SK-N-SH (cell line): ENCODE measurements at regions not wholly inside any gene's neighbourhood (a gene's known extent, or its start where the extent isn't known, plus 50 kb on each side); places are given as distances from the start of the nearest gene placed in this dataset.
A peak's percentile ranks its signal among the peaks of the same experiment; 100 is the strongest.

Experiments
- CTCF ChIA-PET: fragments of 300-600, 350-600 bp; formaldehyde crosslinking; extraction: SDS; loops from one replicate; lab custom pipeline; 2021; lab: Yijun Ruan, JAX
- POLR2A ChIA-PET: fragments of 350-600 bp; sonication (Branson Sonifier 250); formaldehyde crosslinking; extraction: SDS; loops from one replicate; lab custom pipeline; 2020; ENCODE audit warnings: antibody characterized with exemption, inconsistent platforms; lab: Yijun Ruan, JAX
- DNase-seq: peaks from one replicate; pipeline ENCODE4 v3.0.0; 2012
- H2AFZ ChIP-seq: fragments of 200-600 bp; sonication (generic); 2 replicates; pipeline ENCODE4 v1.8.1; 2016; ENCODE audit warnings: antibody characterized with exemption, mild to moderate bottlenecking, low read depth
- H3F3A ChIP-seq: fragments of 200-600 bp; sonication (generic); replicated peaks from 2 replicates; pipeline ENCODE3; 2016; ENCODE audit warnings: antibody characterized with exemption, mild to moderate bottlenecking; ENCODE audit not compliant: insufficient read depth
- H3K27ac ChIP-seq, 2 experiments: fragments of 200-500 bp in 1 of 2; fragments of 200-600 bp in 1 of 2; sonication (Bioruptor generic) in 1 of 2; sonication (generic), shearing (Covaris generic) in 1 of 2; 2 replicates each; pipeline versions ENCODE4 v1.5.1 to v1.6.1; 2014 to 2016; ENCODE audit warnings: low read depth in 2 of 2, inconsistent platforms in 1 of 2, low read length in 1 of 2, mild to moderate bottlenecking in 1 of 2, mixed read lengths in 1 of 2
- H3K27me3 ChIP-seq: fragments of 200-600 bp; sonication (generic), shearing (Covaris generic); 2 replicates; pipeline ENCODE4 v1.6.1; 2016; ENCODE audit warnings: mixed run types; ENCODE audit not compliant: insufficient read depth
- H3K36me3 ChIP-seq, 2 experiments: fragments of 200-500 bp in 1 of 2; fragments of 200-600 bp in 1 of 2; sonication (Bioruptor generic) in 1 of 2; sonication (generic) in 1 of 2; replicated peaks in 1 of 2; 2 replicates each; pipeline versions ENCODE3 to v1.5.1; 2014 to 2016; ENCODE audit warnings: low read length in 1 of 2, mild to moderate bottlenecking in 1 of 2; ENCODE audit not compliant: insufficient read depth in 2 of 2, control insufficient read depth in 1 of 2
- H3K4me1 ChIP-seq, 2 experiments: fragments of 200-500 bp in 1 of 2; fragments of 200-600 bp in 1 of 2; sonication (Bioruptor generic) in 1 of 2; sonication (generic), shearing (Covaris generic) in 1 of 2; 2 replicates each; pipeline versions ENCODE4 v1.5.1 to v1.6.1; 2014 to 2016; ENCODE audit warnings: low read depth in 1 of 2, low read length in 1 of 2, mixed run types in 1 of 2; ENCODE audit not compliant: insufficient read depth in 2 of 2, control insufficient read depth in 1 of 2
- H3K4me2 ChIP-seq: fragments of 200-600 bp; sonication (generic), shearing (Covaris generic); 2 replicates; pipeline ENCODE4 v1.6.1; 2017; ENCODE audit warnings: mixed run types
- H3K4me3 ChIP-seq, 2 experiments: fragments of 200-500 bp in 1 of 2; fragments of 200-600 bp in 1 of 2; sonication (Bioruptor generic) in 1 of 2; sonication (generic), shearing (Covaris generic) in 1 of 2; 2 replicates each; pipeline versions ENCODE4 v1.5.1 to v1.8.1; 2014 to 2016; ENCODE audit warnings: low read depth in 2 of 2, inconsistent platforms in 1 of 2, low read length in 1 of 2, mild to moderate bottlenecking in 1 of 2, mixed read lengths in 1 of 2, moderate library complexity in 1 of 2
- H3K79me2 ChIP-seq: fragments of 200-600 bp; sonication (generic); 2 replicates; pipeline ENCODE4 v1.8.1; 2017; ENCODE audit warnings: mild to moderate bottlenecking; ENCODE audit not compliant: insufficient read depth
- H3K9ac ChIP-seq: fragments of 200-600 bp; sonication (generic); 2 replicates; pipeline ENCODE4 v1.6.1; 2017; ENCODE audit warnings: mixed run types
- H3K9me2 ChIP-seq: fragments of 200-600 bp; sonication (generic); 2 replicates; pipeline ENCODE4 v1.6.1; 2017; ENCODE audit warnings: mixed run types
- H3K9me3 ChIP-seq: fragments of 200-600 bp; sonication (generic); 2 replicates; pipeline ENCODE4 v1.6.1; 2017; ENCODE audit warnings: mixed run types, mild to moderate bottlenecking, moderate library complexity
- H4K20me1 ChIP-seq: fragments of 200-600 bp; sonication (generic); 2 replicates; pipeline ENCODE4 v1.6.1; 2017; ENCODE audit warnings: mild to moderate bottlenecking, mixed run types; ENCODE audit not compliant: insufficient read depth
- CHD2 ChIP-seq: fragments of 150-350 bp; IDR thresholded peaks from 2 replicates; pipeline ENCODE4 v1.6.1; 2018; ENCODE audit warnings: low read length; ENCODE audit not compliant: partially characterized antibody
- EZH2phosphoT487 ChIP-seq: fragments of 200-600 bp; sonication (generic); IDR thresholded peaks from 2 replicates; pipeline ENCODE4 v1.6.1; 2017; ENCODE audit warnings: low read depth, mixed run types, mild to moderate bottlenecking, antibody characterized with exemption, moderate library complexity, borderline replicate concordance
- FOSL2 ChIP-seq: IDR thresholded peaks from 2 replicates; pipeline ENCODE4 v1.4.0; 2012; ENCODE audit warnings: low read depth, mild to moderate bottlenecking, moderate library complexity, borderline replicate concordance
- FOXJ3 ChIP-seq: sonication (generic); formaldehyde crosslinking; IDR thresholded peaks from 2 replicates; pipeline ENCODE4 v1.5.1; 2020; ENCODE audit warnings: mild to moderate bottlenecking, missing genetic modification reagents
- GABPA ChIP-seq: IDR thresholded peaks from 2 replicates; pipeline ENCODE4 v1.4.0; 2012; ENCODE audit warnings: low read depth, mild to moderate bottlenecking
- JUND ChIP-seq: IDR thresholded peaks from 2 replicates; pipeline ENCODE4 v1.4.0; 2012
- MAX ChIP-seq: IDR thresholded peaks from 2 replicates; pipeline ENCODE4 v1.4.0; 2012; ENCODE audit warnings: low read depth
- MXI1 ChIP-seq: IDR thresholded peaks from 2 replicates; pipeline ENCODE4 v1.6.1; 2012; ENCODE audit warnings: mild to moderate bottlenecking, low read depth, low read length, improper control_type of control experiment
- NFIC ChIP-seq: IDR thresholded peaks from 2 replicates; pipeline ENCODE4 v1.4.0; 2012; ENCODE audit warnings: borderline replicate concordance
- NRF1 ChIP-seq: IDR thresholded peaks from 2 replicates; pipeline ENCODE4 v1.6.1; 2012; ENCODE audit warnings: low read depth, mild to moderate bottlenecking, low read length
- RAD21 ChIP-seq: IDR thresholded peaks from 2 replicates; pipeline ENCODE4 v1.6.1; 2012; ENCODE audit warnings: mild to moderate bottlenecking, low read length
- RCOR1 ChIP-seq: fragments of 150-350 bp; IDR thresholded peaks from 2 replicates; pipeline ENCODE4 v1.6.1; 2017; ENCODE audit warnings: antibody characterized with exemption, low read length
- SMC3 ChIP-seq: IDR thresholded peaks from 2 replicates; pipeline ENCODE4 v1.6.1; 2012; ENCODE audit warnings: low read depth, low read length, improper control_type of control experiment
- TAF1 ChIP-seq: IDR thresholded peaks from 2 replicates; pipeline ENCODE4 v1.6.1; 2012; ENCODE audit warnings: low read depth, mild to moderate bottlenecking, low read length, moderate library complexity, borderline replicate concordance
- TCF12 ChIP-seq: IDR thresholded peaks from 2 replicates; pipeline ENCODE4 v1.4.0; 2012
- YY1 ChIP-seq: IDR thresholded peaks from 2 replicates; pipeline ENCODE4 v1.4.0; 2012; ENCODE audit warnings: low read depth, mild to moderate bottlenecking
- ZBTB33 ChIP-seq: IDR thresholded peaks from 2 replicates; pipeline ENCODE4 v1.4.0; 2012; ENCODE audit warnings: low read depth, borderline replicate concordance
- TF ChIP-seq, protein P1 (sequence below): IDR thresholded peaks from 2 replicates; pipeline ENCODE4 v1.4.0; 2012; ENCODE audit warnings: low read depth, borderline replicate concordance
- TF ChIP-seq, protein P2 (sequence below): fragments of 200-600 bp; sonication (generic); IDR thresholded peaks from 2 replicates; pipeline ENCODE4 v1.6.1; 2017; ENCODE audit warnings: antibody characterized with exemption, mild to moderate bottlenecking, moderate library complexity
- TF ChIP-seq, protein P3 (sequence below): fragments of 150-350 bp; IDR thresholded peaks from 2 replicates; pipeline ENCODE4 v1.6.1; 2017; ENCODE audit warnings: antibody characterized with exemption, low read length, low read depth, borderline replicate concordance

GRCh38 chr9:110068212-110068611, 139.7 kb downstream of the C9orf152 start:
- H3F3A ChIP-seq, result peaks cover 40% of the 10 kb centered on the region
- H3K27ac ChIP-seq, result peak overlapping the region in 1 of 2 experiments; percentile 96; a peak in 3 of 4 replicates
- peaks cover 0 to 26% of the 10 kb centered on the region in 2 experiments for H3K36me3 ChIP-seq
- peaks cover 99% of the 10 kb centered on the region for H3K79me2 ChIP-seq
- no peak overlapping the region for H3K4me3 ChIP-seq
- no peak overlapping the region for H2AFZ ChIP-seq
- peaks cover 90% of the 10 kb centered on the region for H4K20me1 ChIP-seq
- TF ChIP-seq TAF1 (no peak), MAX (no peak), JUND (no peak), YY1 (no peak), FOSL2 (no peak), RAD21 (no peak), CHD2 (no peak), NRF1 (no peak), EZH2phosphoT487 (no peak), FOXJ3 (CRISPR knock-in tag) (no peak), SMC3 (no peak), RCOR1 (no peak), TCF12 (no peak), MXI1 (no peak), NFIC (no peak), ZBTB33 (no peak), GABPA (no peak)
- TF ChIP-seq, protein P1, sequence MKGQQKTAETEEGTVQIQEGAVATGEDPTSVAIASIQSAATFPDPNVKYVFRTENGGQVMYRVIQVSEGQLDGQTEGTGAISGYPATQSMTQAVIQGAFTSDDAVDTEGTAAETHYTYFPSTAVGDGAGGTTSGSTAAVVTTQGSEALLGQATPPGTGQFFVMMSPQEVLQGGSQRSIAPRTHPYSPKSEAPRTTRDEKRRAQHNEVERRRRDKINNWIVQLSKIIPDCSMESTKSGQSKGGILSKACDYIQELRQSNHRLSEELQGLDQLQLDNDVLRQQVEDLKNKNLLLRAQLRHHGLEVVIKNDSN, result no peak
- TF ChIP-seq, protein P2, sequence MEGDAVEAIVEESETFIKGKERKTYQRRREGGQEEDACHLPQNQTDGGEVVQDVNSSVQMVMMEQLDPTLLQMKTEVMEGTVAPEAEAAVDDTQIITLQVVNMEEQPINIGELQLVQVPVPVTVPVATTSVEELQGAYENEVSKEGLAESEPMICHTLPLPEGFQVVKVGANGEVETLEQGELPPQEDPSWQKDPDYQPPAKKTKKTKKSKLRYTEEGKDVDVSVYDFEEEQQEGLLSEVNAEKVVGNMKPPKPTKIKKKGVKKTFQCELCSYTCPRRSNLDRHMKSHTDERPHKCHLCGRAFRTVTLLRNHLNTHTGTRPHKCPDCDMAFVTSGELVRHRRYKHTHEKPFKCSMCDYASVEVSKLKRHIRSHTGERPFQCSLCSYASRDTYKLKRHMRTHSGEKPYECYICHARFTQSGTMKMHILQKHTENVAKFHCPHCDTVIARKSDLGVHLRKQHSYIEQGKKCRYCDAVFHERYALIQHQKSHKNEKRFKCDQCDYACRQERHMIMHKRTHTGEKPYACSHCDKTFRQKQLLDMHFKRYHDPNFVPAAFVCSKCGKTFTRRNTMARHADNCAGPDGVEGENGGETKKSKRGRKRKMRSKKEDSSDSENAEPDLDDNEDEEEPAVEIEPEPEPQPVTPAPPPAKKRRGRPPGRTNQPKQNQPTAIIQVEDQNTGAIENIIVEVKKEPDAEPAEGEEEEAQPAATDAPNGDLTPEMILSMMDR, result no peak
- TF ChIP-seq, protein P3, sequence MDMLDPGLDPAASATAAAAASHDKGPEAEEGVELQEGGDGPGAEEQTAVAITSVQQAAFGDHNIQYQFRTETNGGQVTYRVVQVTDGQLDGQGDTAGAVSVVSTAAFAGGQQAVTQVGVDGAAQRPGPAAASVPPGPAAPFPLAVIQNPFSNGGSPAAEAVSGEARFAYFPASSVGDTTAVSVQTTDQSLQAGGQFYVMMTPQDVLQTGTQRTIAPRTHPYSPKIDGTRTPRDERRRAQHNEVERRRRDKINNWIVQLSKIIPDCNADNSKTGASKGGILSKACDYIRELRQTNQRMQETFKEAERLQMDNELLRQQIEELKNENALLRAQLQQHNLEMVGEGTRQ, result no peak
- no peak for DNase-seq
- no peak overlapping the region for H3K9ac ChIP-seq
- no peaks in the 10 kb centered on the region for H3K9me2 ChIP-seq
- H3K9me3 ChIP-seq, result no peaks in the 10 kb centered on the region
- no peak overlapping the region for H3K4me2 ChIP-seq
- ChIA-PET POLR2A (no interaction called here), CTCF (no interaction called here)
- no peaks in the 10 kb centered on the region for H3K27me3 ChIP-seq
- H3K4me1 ChIP-seq, result peaks cover 0 to 28% of the 10 kb centered on the region in 2 experiments; a peak in 3 of 4 replicates
